IMR-90 (cell line): ENCODE measurements at regions not wholly inside any gene's neighbourhood (a gene's known extent, or its start where the extent isn't known, plus 50 kb on each side); places are given as distances from the start of the nearest gene placed in this dataset.

Experiments
- ATAC-seq: fragments of 200-7000 bp; cut with Tn5 transposase; 2 replicates; pipeline ENCODE4 v1.9.1; 2020; ENCODE audit warnings: low read depth, mild to moderate bottlenecking, moderate library complexity
- BruUV-seq: library from RNA; stranded (reverse); fragments of 400-500 nt; replicated peaks from 2 replicates; lab custom pipeline; 2021; lab: Mats Ljungman, UMichigan
- CTCF ChIA-PET: fragments of 300-600 bp; formaldehyde crosslinking; extraction: SDS; loops from one replicate; lab custom pipeline; 2021; ENCODE audit warnings: antibody characterized with exemption; lab: Yijun Ruan, JAX
- POLR2A ChIA-PET: fragments of 300-600 bp; sonication (Branson Sonifier 250); formaldehyde crosslinking; loops from one replicate; lab custom pipeline; 2022; ENCODE audit warnings: antibody characterized with exemption; ENCODE audit not compliant: unreplicated experiment; lab: Charles Lee
- DNase-seq: peaks from one replicate; pipeline ENCODE4 v3.0.0; 2013
- H2AFZ ChIP-seq: replicated peaks from 2 replicates; pipeline ENCODE3; 2013; ENCODE audit warnings: low read length, mild to moderate bottlenecking; ENCODE audit not compliant: poor library complexity
- H2AK5ac ChIP-seq: 2 replicates; pipeline ENCODE4 v1.6.1; 2013; ENCODE audit warnings: low read depth, low read length, inconsistent platforms
- H2AK9ac ChIP-seq: replicated peaks from 2 replicates; pipeline ENCODE3; 2013; ENCODE audit warnings: mild to moderate bottlenecking, low read depth, low read length, moderate library complexity; ENCODE audit not compliant: poor library complexity
- H2BK120ac ChIP-seq: 2 replicates; pipeline ENCODE4 v1.6.1; 2013; ENCODE audit warnings: low read depth, low read length, inconsistent platforms
- H2BK15ac ChIP-seq: 3 replicates; pipeline ENCODE4 v1.6.1; 2013; ENCODE audit warnings: low read depth, low read length, inconsistent platforms
- H2BK20ac ChIP-seq: 2 replicates; pipeline ENCODE4 v1.6.1; 2013; ENCODE audit warnings: low read depth, mild to moderate bottlenecking, inconsistent platforms, low read length, moderate library complexity
- H2BK5ac ChIP-seq: 2 replicates; pipeline ENCODE4 v1.6.1; 2013; ENCODE audit warnings: mild to moderate bottlenecking, low read depth, low read length, inconsistent platforms; ENCODE audit not compliant: poor library complexity, severe bottlenecking
- H3K14ac ChIP-seq: replicated peaks from 2 replicates; pipeline ENCODE4 v1.6.1; 2013; ENCODE audit warnings: low read depth, low read length, inconsistent platforms
- H3K18ac ChIP-seq: 2 replicates; pipeline ENCODE4 v1.6.1; 2013; ENCODE audit warnings: low read depth, low read length, control low read depth
- H3K23ac ChIP-seq: 2 replicates; pipeline ENCODE4 v1.6.1; 2013; ENCODE audit warnings: low read depth, low read length, inconsistent platforms
- H3K27ac ChIP-seq: 2 replicates; pipeline ENCODE4 v1.5.1; 2013; ENCODE audit warnings: mild to moderate bottlenecking, control low read depth, low read length; ENCODE audit not compliant: insufficient read depth
- H3K27me3 ChIP-seq: 2 replicates; pipeline ENCODE4 v1.6.1; 2013; ENCODE audit warnings: low read length; ENCODE audit not compliant: control insufficient read depth, insufficient read depth
- H3K36me3 ChIP-seq: 2 replicates; pipeline ENCODE4 v1.6.1; 2013; ENCODE audit warnings: low read length, mixed read lengths; ENCODE audit not compliant: control insufficient read depth, insufficient read depth
- H3K4ac ChIP-seq: 2 replicates; pipeline ENCODE4 v1.6.1; 2013; ENCODE audit warnings: low read depth, low read length, inconsistent platforms
- H3K4me1 ChIP-seq: 2 replicates; pipeline ENCODE4 v1.6.1; 2013; ENCODE audit warnings: low read length, mixed read lengths; ENCODE audit not compliant: control insufficient read depth, insufficient read depth
- H3K4me2 ChIP-seq: 2 replicates; pipeline ENCODE4 v1.6.1; 2013; ENCODE audit warnings: low read depth, mild to moderate bottlenecking, control low read depth, low read length, moderate library complexity
- H3K4me3 ChIP-seq: 2 replicates; pipeline ENCODE4 v1.5.1; 2013; ENCODE audit warnings: low read depth, mild to moderate bottlenecking, control low read depth, low read length, moderate library complexity; ENCODE audit not compliant: insufficient read depth
- H3K56ac ChIP-seq: 2 replicates; pipeline ENCODE4 v1.6.1; 2013; ENCODE audit warnings: low read length, inconsistent platforms; ENCODE audit not compliant: insufficient read depth; ENCODE audit errors: extremely low read depth
- H3K79me1 ChIP-seq, 2 experiments: 2 replicates each; pipeline ENCODE4 v1.6.1; 2013; ENCODE audit warnings: low read length in 2 of 2, inconsistent platforms in 1 of 2, low read depth in 1 of 2
- H3K9ac ChIP-seq: 2 replicates; pipeline ENCODE4 v1.6.1; 2013; ENCODE audit warnings: low read depth, low read length, control low read depth
- H3K9me1 ChIP-seq: 2 replicates; pipeline ENCODE4 v1.6.1; 2013; ENCODE audit warnings: low read length, inconsistent platforms; ENCODE audit not compliant: insufficient read depth
- H3K9me3 ChIP-seq: 2 replicates; pipeline ENCODE4 v1.6.1; 2013; ENCODE audit warnings: low read length; ENCODE audit not compliant: control insufficient read depth, insufficient read depth
- H4K20me1 ChIP-seq: 2 replicates; pipeline ENCODE4 v1.6.1; 2013; ENCODE audit warnings: low read length, inconsistent platforms; ENCODE audit not compliant: insufficient read depth
- H4K5ac ChIP-seq: 2 replicates; pipeline ENCODE4 v1.6.1; 2013; ENCODE audit warnings: mild to moderate bottlenecking, low read depth, low read length, control low read depth
- H4K8ac ChIP-seq, 2 experiments: 2 replicates each; pipeline ENCODE4 v1.6.1; 2013; ENCODE audit warnings: low read depth in 2 of 2, low read length in 2 of 2, control low read depth in 1 of 2, inconsistent platforms in 1 of 2
- H4K91ac ChIP-seq: 2 replicates; pipeline ENCODE4 v1.6.1; 2013; ENCODE audit warnings: low read depth, low read length, inconsistent platforms; ENCODE audit not compliant: insufficient read depth
- MAFK ChIP-seq: IDR thresholded peaks from 2 replicates; pipeline ENCODE4 v1.6.1; 2012; ENCODE audit warnings: low read depth, low read length, improper control_type of control experiment
- MXI1 ChIP-seq: IDR thresholded peaks from 2 replicates; pipeline ENCODE4 v1.6.1; 2012; ENCODE audit warnings: low read depth, mild to moderate bottlenecking, low read length, moderate library complexity, borderline replicate concordance
- RAD21 ChIP-seq: IDR thresholded peaks from 2 replicates; pipeline ENCODE4 v1.6.1; 2012; ENCODE audit warnings: low read length, improper control_type of control experiment
- RCOR1 ChIP-seq: IDR thresholded peaks from 2 replicates; pipeline ENCODE4 v1.6.1; 2012; ENCODE audit warnings: mild to moderate bottlenecking, low read length, improper control_type of control experiment; ENCODE audit not compliant: insufficient replicate concordance
- SMC3 ChIP-seq: fragments of 150-350 bp; IDR thresholded peaks from 2 replicates; pipeline ENCODE4 v1.6.1; 2016; ENCODE audit warnings: low read depth, mild to moderate bottlenecking, antibody characterized with exemption, low read length, moderate library complexity
- WGBS, 2 experiments: methylation state at CpG; one replicate each; pipeline versions ENCODE4 v1.1.5 to v1.1.7; 2013; ENCODE audit warnings: missing lambda C conversion rate in 2 of 2; ENCODE audit not compliant: insufficient read length in 1 of 2; ENCODE audit errors: extremely low coverage in 2 of 2; 5-methylcytosine and 5-hydroxymethylcytosine counted together
- dilution Hi-C: fragments of 300-500 bp; cut with HindIII; formaldehyde crosslinking; loops from one replicate; pipeline ENCODE4 v1.14.3; 2018; ENCODE audit warnings: low sequenced_read_pairs; ENCODE audit not compliant: unreplicated experiment
- in situ Hi-C: fragments of 300-500 bp; cut with MboI; formaldehyde crosslinking; loops from 3 replicates; pipeline ENCODE4 v1.14.3; 2019; ENCODE audit warnings: low sequenced_read_pairs, inconsistent platforms, mixed read lengths
- intact Hi-C: fragments of 100-400 bp; cut with micrococcal nuclease; formaldehyde crosslinking; loops from 2 replicates; pipeline ENCODE4 v1.10.0; 2022
- TF ChIP-seq, protein P1 (sequence below): fragments of 150-350 bp; IDR thresholded peaks from 2 replicates; pipeline ENCODE4 v1.6.1; 2016; ENCODE audit warnings: low read depth, mild to moderate bottlenecking, low read length, moderate library complexity, borderline replicate concordance

DNA sequence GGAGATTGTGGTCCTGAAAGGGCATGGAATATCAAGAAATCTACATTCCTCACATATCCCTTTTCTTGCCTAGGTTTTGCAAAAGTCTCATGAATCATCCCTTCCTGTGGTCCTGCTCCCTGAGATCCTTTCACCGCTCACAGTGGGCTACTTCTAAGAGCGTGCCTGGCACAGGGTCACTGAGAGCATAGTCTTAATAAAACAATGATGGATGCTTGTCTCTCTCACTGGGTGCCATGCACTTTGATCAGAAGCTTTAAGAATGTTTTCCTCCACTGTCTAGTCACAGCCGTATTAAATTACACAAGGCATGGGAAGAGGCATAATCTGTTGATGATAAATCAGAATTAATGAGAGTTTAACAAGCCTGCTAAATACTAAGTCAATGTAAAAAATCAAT, 269.7 kb upstream of the ATP10A start:
- BruUV-seq = no TSS peak
- no peak overlapping the region for H3K23ac ChIP-seq
- H3K9ac ChIP-seq = no peak overlapping the region
- no peak overlapping the region for H3K18ac ChIP-seq
- H3K27me3 ChIP-seq = no peaks in the 10 kb centered on the region; the same call in 1 of the 2 replicates
- H4K8ac ChIP-seq = no peak overlapping the region
- no peak overlapping the region for H3K14ac ChIP-seq
- H3K4me1 ChIP-seq = no peaks in the 10 kb centered on the region
- no peak overlapping the region for H3K27ac ChIP-seq
- no CpG with 5 or more reads among the region's 3 CpGs for WGBS, 2 experiments
- intact Hi-C loops (no loop called here), in situ Hi-C loops (no loop called here), dilution Hi-C loops (no loop called here)
- no peaks in the 10 kb centered on the region for H3K79me1 ChIP-seq
- no peak overlapping the region for H3K4me3 ChIP-seq
- POLR2A ChIA-PET = no interaction called here
- H3K9me3 ChIP-seq = no peaks in the 10 kb centered on the region; the same call in 1 of the 2 replicates
- H2BK5ac ChIP-seq = no peak overlapping the region
- no peak for ATAC-seq
- no peak overlapping the region for H2AK9ac ChIP-seq
- CTCF ChIA-PET = no interaction called here
- no peak overlapping the region for H3K4me2 ChIP-seq
- no peak for DNase-seq
- no peak overlapping the region for H2BK20ac ChIP-seq
- H4K5ac ChIP-seq = no peak overlapping the region
- H3K4ac ChIP-seq = no peak overlapping the region
- no peak overlapping the region for H2BK120ac ChIP-seq
- no peak overlapping the region for H2AK5ac ChIP-seq
- no peak overlapping the region for H2AFZ ChIP-seq
- H3K36me3 ChIP-seq = no peaks in the 10 kb centered on the region
- no peak overlapping the region for H3K56ac ChIP-seq
- no peak overlapping the region for H4K91ac ChIP-seq
- no peaks in the 10 kb centered on the region for H4K20me1 ChIP-seq
- H3K9me1 ChIP-seq = no peaks in the 10 kb centered on the region
- TF ChIP-seq SMC3 (no peak), MAFK (no peak), RAD21 (no peak), MXI1 (no peak), RCOR1 (no peak)
- TF ChIP-seq, protein P1, sequence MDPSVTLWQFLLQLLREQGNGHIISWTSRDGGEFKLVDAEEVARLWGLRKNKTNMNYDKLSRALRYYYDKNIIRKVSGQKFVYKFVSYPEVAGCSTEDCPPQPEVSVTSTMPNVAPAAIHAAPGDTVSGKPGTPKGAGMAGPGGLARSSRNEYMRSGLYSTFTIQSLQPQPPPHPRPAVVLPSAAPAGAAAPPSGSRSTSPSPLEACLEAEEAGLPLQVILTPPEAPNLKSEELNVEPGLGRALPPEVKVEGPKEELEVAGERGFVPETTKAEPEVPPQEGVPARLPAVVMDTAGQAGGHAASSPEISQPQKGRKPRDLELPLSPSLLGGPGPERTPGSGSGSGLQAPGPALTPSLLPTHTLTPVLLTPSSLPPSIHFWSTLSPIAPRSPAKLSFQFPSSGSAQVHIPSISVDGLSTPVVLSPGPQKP = no peak
- no peak overlapping the region for H2BK15ac ChIP-seq
